Kidney epithelial cell (primary cell): ENCODE measurements at regions not wholly inside any gene's neighbourhood (a gene's known extent, or its start where the extent isn't known, plus 50 kb on each side); places are given as distances from the start of the nearest gene placed in this dataset.

Source experiments
- DNase-seq: peaks from one replicate; pipeline ENCODE4 v3.0.0-alpha.2; 2010; ENCODE audit warnings: low read depth
- H3K27me3 ChIP-seq: 2 replicates; pipeline ENCODE4 v1.6.0; 2011; ENCODE audit warnings: low read length; ENCODE audit not compliant: control insufficient read depth, insufficient read depth
- H3K36me3 ChIP-seq: 2 replicates; pipeline ENCODE4 v1.5.1; 2011; ENCODE audit warnings: low read length; ENCODE audit not compliant: control insufficient read depth, insufficient read depth
- H3K4me3 ChIP-seq: 2 replicates; pipeline ENCODE4 v1.5.1; 2011; ENCODE audit warnings: low read depth, mild to moderate bottlenecking, control low read depth, low read length
- TF ChIP-seq, protein P1 (sequence below): IDR thresholded peaks from 2 replicates; pipeline ENCODE4 v1.5.1; 2011; ENCODE audit warnings: mild to moderate bottlenecking, moderate library complexity, low read length, control low read depth, inconsistent platforms; ENCODE audit not compliant: insufficient read depth, poor library complexity, severe bottlenecking

GRCh38 chr11:28759311-28759710 is 651.1 kb downstream of the METTL15 start:
- no peaks in the 10 kb centered on the region for H3K36me3 ChIP-seq
- TF ChIP-seq, protein P1, sequence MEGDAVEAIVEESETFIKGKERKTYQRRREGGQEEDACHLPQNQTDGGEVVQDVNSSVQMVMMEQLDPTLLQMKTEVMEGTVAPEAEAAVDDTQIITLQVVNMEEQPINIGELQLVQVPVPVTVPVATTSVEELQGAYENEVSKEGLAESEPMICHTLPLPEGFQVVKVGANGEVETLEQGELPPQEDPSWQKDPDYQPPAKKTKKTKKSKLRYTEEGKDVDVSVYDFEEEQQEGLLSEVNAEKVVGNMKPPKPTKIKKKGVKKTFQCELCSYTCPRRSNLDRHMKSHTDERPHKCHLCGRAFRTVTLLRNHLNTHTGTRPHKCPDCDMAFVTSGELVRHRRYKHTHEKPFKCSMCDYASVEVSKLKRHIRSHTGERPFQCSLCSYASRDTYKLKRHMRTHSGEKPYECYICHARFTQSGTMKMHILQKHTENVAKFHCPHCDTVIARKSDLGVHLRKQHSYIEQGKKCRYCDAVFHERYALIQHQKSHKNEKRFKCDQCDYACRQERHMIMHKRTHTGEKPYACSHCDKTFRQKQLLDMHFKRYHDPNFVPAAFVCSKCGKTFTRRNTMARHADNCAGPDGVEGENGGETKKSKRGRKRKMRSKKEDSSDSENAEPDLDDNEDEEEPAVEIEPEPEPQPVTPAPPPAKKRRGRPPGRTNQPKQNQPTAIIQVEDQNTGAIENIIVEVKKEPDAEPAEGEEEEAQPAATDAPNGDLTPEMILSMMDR = no peak
- H3K4me3 ChIP-seq = no peak overlapping the region
- DNase-seq = no peak
- no peaks in the 10 kb centered on the region for H3K27me3 ChIP-seq

DNA sequence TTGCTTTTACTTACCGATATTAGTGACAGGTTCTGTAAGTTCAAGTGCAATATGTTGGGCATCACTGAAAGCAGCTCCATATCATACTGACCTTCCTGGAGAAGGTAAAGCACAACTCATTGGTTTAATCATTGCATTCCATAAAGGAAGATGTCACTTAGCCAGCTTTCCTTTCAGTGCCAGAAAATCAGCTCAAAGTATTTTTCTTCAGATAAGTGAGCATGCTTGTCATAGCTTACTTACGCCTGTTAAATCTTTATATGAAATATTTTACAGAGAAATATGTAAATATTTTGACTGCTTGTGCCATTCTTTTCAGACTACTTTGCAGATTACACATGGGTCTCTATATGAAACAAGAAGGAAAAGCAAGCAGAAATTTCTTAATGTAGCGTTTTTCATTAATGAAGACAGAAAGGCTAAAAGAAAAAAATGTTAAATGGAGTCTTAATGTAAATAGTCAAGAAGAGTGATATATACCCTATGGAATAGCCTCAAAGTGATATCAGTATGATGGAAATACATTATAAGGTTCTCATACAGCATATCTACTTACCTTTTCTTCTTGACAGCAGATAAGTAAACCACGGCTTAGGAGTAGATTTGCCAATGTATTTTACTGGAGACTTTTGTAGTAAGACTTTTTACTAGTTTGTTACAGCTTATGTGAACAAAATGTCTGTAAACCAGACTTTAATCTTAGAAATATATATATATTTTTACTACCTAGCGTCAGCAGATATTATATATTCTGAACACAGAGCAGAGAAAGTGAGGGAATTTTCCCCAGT is 649.7 kb downstream of the METTL15 start:
- H3K4me3 ChIP-seq = no peak overlapping the region
- no peaks in the 10 kb centered on the region for H3K36me3 ChIP-seq
- no peak for DNase-seq
- H3K27me3 ChIP-seq = no peaks in the 10 kb centered on the region
- TF ChIP-seq, protein P1 = no peak

- H3K36me3 ChIP-seq = no peaks in the 10 kb centered on the region
- DNase-seq = no peak
- H3K4me3 ChIP-seq = no peak overlapping the region
- no peaks in the 10 kb centered on the region for H3K27me3 ChIP-seq
- TF ChIP-seq, protein P1 = no peak
These were observed 648.8 kb downstream of the METTL15 start for GRCh38 chr11:28756977-28757376.

- TF ChIP-seq, protein P1 = no peak
- no peak for DNase-seq
- Histone ChIP-seq H3K4me3 (no peak overlapping the region), H3K27me3 (no peaks in the 10 kb centered on the region), H3K36me3 (no peaks in the 10 kb centered on the region)
These were observed 634.9 kb downstream of the METTL15 start for GRCh38 chr11:28743061-28743550.

DNA sequence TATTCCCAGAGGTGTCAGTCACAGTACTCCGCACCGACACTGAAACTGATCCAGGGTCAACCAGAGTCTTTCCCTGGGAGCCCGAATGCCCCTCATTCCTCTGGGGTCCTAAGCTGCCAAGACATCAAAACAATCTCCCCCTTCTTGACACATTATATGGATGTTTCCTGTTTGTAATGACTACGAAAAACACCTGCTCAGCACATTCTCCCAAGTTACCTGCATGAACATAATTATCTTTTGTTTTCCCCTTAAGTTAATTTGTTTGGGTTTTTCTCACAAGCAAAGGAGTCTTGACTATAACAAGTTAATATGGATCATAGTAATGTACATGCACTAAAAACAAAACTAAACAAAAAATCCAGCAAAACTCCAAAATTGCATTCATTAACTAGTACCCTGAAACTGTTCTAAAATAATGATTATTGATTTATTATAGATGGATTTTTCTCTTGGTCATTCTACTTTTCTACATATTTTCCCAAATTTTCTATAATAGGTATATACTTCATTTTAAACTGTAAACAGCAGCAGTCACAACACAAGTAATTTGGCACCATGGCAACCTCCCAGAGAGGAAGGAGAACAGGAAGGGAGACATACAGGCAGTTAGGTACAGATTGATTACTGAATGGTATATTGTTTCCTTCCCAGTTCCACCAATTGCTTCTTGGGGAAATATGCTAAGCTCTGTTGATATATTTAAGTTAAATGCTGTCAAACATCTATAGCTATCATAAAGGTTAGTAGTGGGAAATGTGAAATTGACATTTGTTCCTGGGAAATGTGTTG is 631.5 kb downstream of the METTL15 start:
- TF ChIP-seq, protein P1 = no peak
- H3K4me3 ChIP-seq = no peak overlapping the region
- no peaks in the 10 kb centered on the region for H3K36me3 ChIP-seq
- no peak for DNase-seq
- H3K27me3 ChIP-seq = no peaks in the 10 kb centered on the region
